ENCODE measurements at regions not wholly inside any gene's neighbourhood (a gene's known extent, or its start where the extent isn't known, plus 50 kb on each side); places are given as distances from the start of the nearest gene placed in this dataset.

GRCh38 chr1:58257003-58257402 is 289.5 kb downstream of the OMA1 start:
- CTCF ChIA-PET: no interaction called here
- BruUV-seq (replicated peaks): no TSS peak
- Histone ChIP-seq H2AFZ (no peak overlapping the region), H3F3A (ENCODE audit: insufficient read depth, low read depth) (no peaks in the 10 kb centered on the region), H3K36me3 (ENCODE audit: low read depth) (no peaks in the 10 kb centered on the region), H3K27ac (no peak overlapping the region), H3K9me2 (ENCODE audit: insufficient read depth) (no peaks in the 10 kb centered on the region), H3K9me3 (ENCODE audit: insufficient read depth, low read depth) (no peaks in the 10 kb centered on the region), H3K79me2 (ENCODE audit: low read depth) (no peaks in the 10 kb centered on the region), H3K4me3 (no peak overlapping the region), H3K4me1 (replicated peaks; ENCODE audit: insufficient read depth) (no peaks in the 10 kb centered on the region), H4K20me1 (ENCODE audit: insufficient read depth) (no peaks in the 10 kb centered on the region), H3K4me2 (no peak overlapping the region), H3K27me3 (ENCODE audit: insufficient read depth, low read depth) (peaks cover 30% of the 10 kb centered on the region; the same call in 1 of the 2 replicates)
- POLR2A ChIA-PET (ENCODE audit: unreplicated experiment): no interaction called here
- no peak for DNase-seq
- TF ChIP-seq EZH2 (IDR thresholded peaks at IDR 0.05; ENCODE audit: low read depth): no peak
- TF ChIP-seq CTCF (conservative IDR thresholded peaks at IDR 0.05): no peak
- intact Hi-C loops (cut with micrococcal nuclease; ENCODE audit: unreplicated experiment): no loop called here

GRCh38 chr1:58256546-58256945 is 290.0 kb downstream of the OMA1 start:
- H3F3A ChIP-seq (ENCODE audit: insufficient read depth, low read depth): no peaks in the 10 kb centered on the region
- no peaks in the 10 kb centered on the region for H4K20me1 ChIP-seq (ENCODE audit: insufficient read depth)
- no peaks in the 10 kb centered on the region for H3K9me3 ChIP-seq (ENCODE audit: insufficient read depth, low read depth)
- no peaks in the 10 kb centered on the region for H3K9me2 ChIP-seq (ENCODE audit: insufficient read depth)
- H3K4me1 ChIP-seq (replicated peaks; ENCODE audit: insufficient read depth): no peaks in the 10 kb centered on the region
- DNase-seq: no peak
- ChIA-PET CTCF (no interaction called here), POLR2A (ENCODE audit: unreplicated experiment) (no interaction called here)
- H3K27me3 ChIP-seq (ENCODE audit: insufficient read depth, low read depth): peaks cover 31% of the 10 kb centered on the region; the same call in 1 of the 2 replicates
- TF ChIP-seq EZH2 (IDR thresholded peaks at IDR 0.05; ENCODE audit: low read depth): no peak
- TF ChIP-seq CTCF (conservative IDR thresholded peaks at IDR 0.05): no peak
- no peaks in the 10 kb centered on the region for H3K36me3 ChIP-seq (ENCODE audit: low read depth)
- no peak overlapping the region for H2AFZ ChIP-seq
- H3K27ac ChIP-seq: no peak overlapping the region
- no peak overlapping the region for H3K4me3 ChIP-seq
- no peak overlapping the region for H3K4me2 ChIP-seq
- BruUV-seq (replicated peaks): no TSS peak
- intact Hi-C loops (cut with micrococcal nuclease; ENCODE audit: unreplicated experiment): no loop called here
- H3K79me2 ChIP-seq (ENCODE audit: low read depth): no peaks in the 10 kb centered on the region

- no peak overlapping the region for H3K4me3 ChIP-seq
- no peak overlapping the region for H2AFZ ChIP-seq
- H3F3A ChIP-seq (ENCODE audit: insufficient read depth, low read depth): no peaks in the 10 kb centered on the region
- intact Hi-C loops (cut with micrococcal nuclease; ENCODE audit: unreplicated experiment): no loop called here
- H3K36me3 ChIP-seq (ENCODE audit: low read depth): no peaks in the 10 kb centered on the region
- TF ChIP-seq CTCF (conservative IDR thresholded peaks at IDR 0.05) (no peak), EZH2 (IDR thresholded peaks at IDR 0.05; ENCODE audit: low read depth) (no peak)
- no peak overlapping the region for H3K4me2 ChIP-seq
- DNase-seq: no peak
- no peaks in the 10 kb centered on the region for H3K9me3 ChIP-seq (ENCODE audit: insufficient read depth, low read depth)
- POLR2A ChIA-PET (ENCODE audit: unreplicated experiment): no interaction called here
- H4K20me1 ChIP-seq (ENCODE audit: insufficient read depth): no peaks in the 10 kb centered on the region
- H3K4me1 ChIP-seq (replicated peaks; ENCODE audit: insufficient read depth): no peaks in the 10 kb centered on the region
- CTCF ChIA-PET: no interaction called here
- H3K27me3 ChIP-seq (ENCODE audit: insufficient read depth, low read depth): peaks cover 36% of the 10 kb centered on the region; the same call in 1 of the 2 replicates
- H3K79me2 ChIP-seq (ENCODE audit: low read depth): no peaks in the 10 kb centered on the region
- no peak overlapping the region for H3K27ac ChIP-seq
- BruUV-seq (replicated peaks): no TSS peak
- no peaks in the 10 kb centered on the region for H3K9me2 ChIP-seq (ENCODE audit: insufficient read depth)
Observed at GRCh38 chr1:58256041-58256440, 290.5 kb downstream of the OMA1 start.

Data from PC-9 (cell line).